ENCODE measurements at regions not wholly inside any gene's neighbourhood (a gene's known extent, or its start where the extent isn't known, plus 50 kb on each side); places are given as distances from the start of the nearest gene placed in this dataset.

DNA sequence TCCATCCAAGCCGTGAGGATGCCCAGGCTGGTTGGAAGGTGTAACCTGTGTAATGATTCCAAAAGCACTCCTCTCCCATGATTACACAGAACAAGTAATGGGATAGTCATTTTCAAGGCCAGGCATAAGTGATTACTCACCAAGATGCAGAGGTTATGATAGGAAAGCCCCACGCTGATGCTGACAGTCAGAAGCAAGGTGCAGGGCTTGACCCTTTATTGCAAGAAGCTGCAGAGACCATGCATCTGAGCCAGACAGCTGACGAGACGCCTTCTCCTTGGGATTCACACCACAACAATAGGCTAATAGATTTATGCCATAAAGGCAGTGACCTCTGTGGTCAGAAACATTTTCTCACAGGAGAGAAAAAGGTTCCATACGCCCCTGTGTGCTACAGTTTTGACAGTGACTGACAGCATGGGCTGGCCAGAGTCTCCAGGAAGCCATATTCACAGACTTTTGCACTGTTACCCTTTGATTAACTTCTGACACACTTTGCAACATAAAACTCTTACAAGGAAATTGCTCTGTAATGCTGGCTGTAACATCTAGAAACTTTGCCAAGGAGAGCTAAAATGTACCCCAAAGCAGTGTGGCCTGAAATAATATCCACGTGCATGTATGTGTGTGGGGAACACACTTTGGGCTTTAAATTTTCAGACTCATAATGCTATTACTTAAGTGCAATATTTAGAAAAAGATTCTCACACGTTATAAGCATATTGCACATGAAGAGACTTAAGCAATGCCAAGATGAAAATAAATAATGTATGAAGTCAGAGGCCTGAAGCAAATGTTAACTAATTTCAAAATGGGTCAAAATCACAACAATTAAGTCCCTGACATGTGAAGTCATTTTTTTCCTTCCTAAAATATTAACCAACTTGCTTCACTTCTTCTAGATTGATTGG, 1079.0 kb upstream of the TENM4 start:
- no peak for TF ChIP-seq EZH2 (IDR thresholded peaks at IDR 0.05; ENCODE audit: low read length, unreplicated experiment)
- TF ChIP-seq, protein P1, sequence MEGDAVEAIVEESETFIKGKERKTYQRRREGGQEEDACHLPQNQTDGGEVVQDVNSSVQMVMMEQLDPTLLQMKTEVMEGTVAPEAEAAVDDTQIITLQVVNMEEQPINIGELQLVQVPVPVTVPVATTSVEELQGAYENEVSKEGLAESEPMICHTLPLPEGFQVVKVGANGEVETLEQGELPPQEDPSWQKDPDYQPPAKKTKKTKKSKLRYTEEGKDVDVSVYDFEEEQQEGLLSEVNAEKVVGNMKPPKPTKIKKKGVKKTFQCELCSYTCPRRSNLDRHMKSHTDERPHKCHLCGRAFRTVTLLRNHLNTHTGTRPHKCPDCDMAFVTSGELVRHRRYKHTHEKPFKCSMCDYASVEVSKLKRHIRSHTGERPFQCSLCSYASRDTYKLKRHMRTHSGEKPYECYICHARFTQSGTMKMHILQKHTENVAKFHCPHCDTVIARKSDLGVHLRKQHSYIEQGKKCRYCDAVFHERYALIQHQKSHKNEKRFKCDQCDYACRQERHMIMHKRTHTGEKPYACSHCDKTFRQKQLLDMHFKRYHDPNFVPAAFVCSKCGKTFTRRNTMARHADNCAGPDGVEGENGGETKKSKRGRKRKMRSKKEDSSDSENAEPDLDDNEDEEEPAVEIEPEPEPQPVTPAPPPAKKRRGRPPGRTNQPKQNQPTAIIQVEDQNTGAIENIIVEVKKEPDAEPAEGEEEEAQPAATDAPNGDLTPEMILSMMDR (conservative IDR thresholded peaks at IDR 0.05; ENCODE audit: low read depth, low read length) = no peak
- no peak for TF ChIP-seq EZH2phosphoT487 (IDR thresholded peaks at IDR 0.05; ENCODE audit: borderline replicate concordance, low read length)

Data from PC-3 (cell line).